ENCODE measurements at regions not wholly inside any gene's neighbourhood (a gene's known extent, or its start where the extent isn't known, plus 50 kb on each side); places are given as distances from the start of the nearest gene placed in this dataset.

DNA sequence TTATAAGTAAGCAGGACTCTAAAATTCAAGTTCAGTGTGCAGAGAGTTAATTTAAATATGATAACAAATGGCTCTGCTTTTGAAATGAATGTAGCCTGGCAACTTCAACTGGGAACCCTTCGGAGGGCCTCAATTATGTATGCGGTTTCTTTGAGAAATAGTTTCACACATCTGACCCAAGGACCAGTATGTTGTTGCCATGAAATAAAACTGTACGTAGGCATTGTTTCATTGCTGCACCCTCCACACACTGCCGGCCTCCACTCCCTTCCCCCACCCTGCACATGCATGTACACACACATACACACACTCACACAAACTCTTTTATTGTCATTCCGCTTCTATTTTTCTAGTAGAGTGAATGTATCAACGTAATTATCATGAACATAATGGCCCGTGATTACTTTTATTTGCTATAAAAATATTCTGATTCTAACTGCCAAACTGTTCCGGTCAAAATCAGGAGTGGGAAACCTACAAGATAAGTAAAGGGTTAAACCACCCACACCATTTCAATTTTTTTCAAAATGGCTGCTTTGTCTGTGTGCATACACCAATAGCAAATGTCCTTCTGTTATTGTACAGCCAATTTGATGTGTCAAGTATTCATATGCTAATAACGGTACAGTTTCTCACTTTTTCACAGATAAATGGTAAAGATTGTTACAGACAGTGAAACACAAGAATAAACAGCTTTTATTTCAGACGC is 215.5 kb upstream of the TMEM161B start:
- Histone ChIP-seq H3K27me3 (ENCODE audit: insufficient read depth, low read depth, low read length) (no peaks in the 10 kb centered on the region), H3K9me2 (ENCODE audit: insufficient read depth, low read length) (no peaks in the 10 kb centered on the region), H3K9me3 (ENCODE audit: low read length) (no peaks in the 10 kb centered on the region), H3K9ac (ENCODE audit: low read length) (peak overlapping the region; percentile 4), H4K20me1 (ENCODE audit: insufficient read depth) (no peaks in the 10 kb centered on the region), H3F3A (ENCODE audit: insufficient read depth, low read length, poor library complexity, severe bottlenecking) (no peaks in the 10 kb centered on the region), H3K4me2 (ENCODE audit: low read length) (peak overlapping the region; percentile 29), H3K27ac (ENCODE audit: low read length) (peak overlapping the region; percentile 34), H3K79me2 (replicated peaks; ENCODE audit: insufficient read depth, low read length) (no peaks in the 10 kb centered on the region), H2AFZ (ENCODE audit: low read depth, low read length) (peak overlapping the region; percentile 16), H3K4me3 (ENCODE audit: low read length) (peak overlapping the region; percentile 39), H3K36me3 (ENCODE audit: insufficient read depth, low read length) (no peaks in the 10 kb centered on the region)
- no peak for TF ChIP-seq EP300 (conservative IDR thresholded peaks at IDR 0.05; ENCODE audit: poor library complexity, severe bottlenecking)
- TF ChIP-seq SMC3 (conservative IDR thresholded peaks at IDR 0.05; ENCODE audit: poor library complexity), result no peak
- no peak for TF ChIP-seq POLR2AphosphoS5 (IDR thresholded peaks at IDR 0.05)
- TF ChIP-seq EZH2 (IDR thresholded peaks at IDR 0.05; ENCODE audit: borderline replicate concordance, insufficient read depth, low read length, poor library complexity, severe bottlenecking), result no peak
- TF ChIP-seq, protein P1, sequence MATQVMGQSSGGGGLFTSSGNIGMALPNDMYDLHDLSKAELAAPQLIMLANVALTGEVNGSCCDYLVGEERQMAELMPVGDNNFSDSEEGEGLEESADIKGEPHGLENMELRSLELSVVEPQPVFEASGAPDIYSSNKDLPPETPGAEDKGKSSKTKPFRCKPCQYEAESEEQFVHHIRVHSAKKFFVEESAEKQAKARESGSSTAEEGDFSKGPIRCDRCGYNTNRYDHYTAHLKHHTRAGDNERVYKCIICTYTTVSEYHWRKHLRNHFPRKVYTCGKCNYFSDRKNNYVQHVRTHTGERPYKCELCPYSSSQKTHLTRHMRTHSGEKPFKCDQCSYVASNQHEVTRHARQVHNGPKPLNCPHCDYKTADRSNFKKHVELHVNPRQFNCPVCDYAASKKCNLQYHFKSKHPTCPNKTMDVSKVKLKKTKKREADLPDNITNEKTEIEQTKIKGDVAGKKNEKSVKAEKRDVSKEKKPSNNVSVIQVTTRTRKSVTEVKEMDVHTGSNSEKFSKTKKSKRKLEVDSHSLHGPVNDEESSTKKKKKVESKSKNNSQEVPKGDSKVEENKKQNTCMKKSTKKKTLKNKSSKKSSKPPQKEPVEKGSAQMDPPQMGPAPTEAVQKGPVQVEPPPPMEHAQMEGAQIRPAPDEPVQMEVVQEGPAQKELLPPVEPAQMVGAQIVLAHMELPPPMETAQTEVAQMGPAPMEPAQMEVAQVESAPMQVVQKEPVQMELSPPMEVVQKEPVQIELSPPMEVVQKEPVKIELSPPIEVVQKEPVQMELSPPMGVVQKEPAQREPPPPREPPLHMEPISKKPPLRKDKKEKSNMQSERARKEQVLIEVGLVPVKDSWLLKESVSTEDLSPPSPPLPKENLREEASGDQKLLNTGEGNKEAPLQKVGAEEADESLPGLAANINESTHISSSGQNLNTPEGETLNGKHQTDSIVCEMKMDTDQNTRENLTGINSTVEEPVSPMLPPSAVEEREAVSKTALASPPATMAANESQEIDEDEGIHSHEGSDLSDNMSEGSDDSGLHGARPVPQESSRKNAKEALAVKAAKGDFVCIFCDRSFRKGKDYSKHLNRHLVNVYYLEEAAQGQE (IDR thresholded peaks at IDR 0.05; ENCODE audit: borderline replicate concordance), result no peak
- no peak for TF ChIP-seq TAF1 (IDR thresholded peaks at IDR 0.05; ENCODE audit: low read depth)
- no peak for TF ChIP-seq MXI1 (conservative IDR thresholded peaks at IDR 0.05; ENCODE audit: poor library complexity, severe bottlenecking)
- TF ChIP-seq, protein P2, sequence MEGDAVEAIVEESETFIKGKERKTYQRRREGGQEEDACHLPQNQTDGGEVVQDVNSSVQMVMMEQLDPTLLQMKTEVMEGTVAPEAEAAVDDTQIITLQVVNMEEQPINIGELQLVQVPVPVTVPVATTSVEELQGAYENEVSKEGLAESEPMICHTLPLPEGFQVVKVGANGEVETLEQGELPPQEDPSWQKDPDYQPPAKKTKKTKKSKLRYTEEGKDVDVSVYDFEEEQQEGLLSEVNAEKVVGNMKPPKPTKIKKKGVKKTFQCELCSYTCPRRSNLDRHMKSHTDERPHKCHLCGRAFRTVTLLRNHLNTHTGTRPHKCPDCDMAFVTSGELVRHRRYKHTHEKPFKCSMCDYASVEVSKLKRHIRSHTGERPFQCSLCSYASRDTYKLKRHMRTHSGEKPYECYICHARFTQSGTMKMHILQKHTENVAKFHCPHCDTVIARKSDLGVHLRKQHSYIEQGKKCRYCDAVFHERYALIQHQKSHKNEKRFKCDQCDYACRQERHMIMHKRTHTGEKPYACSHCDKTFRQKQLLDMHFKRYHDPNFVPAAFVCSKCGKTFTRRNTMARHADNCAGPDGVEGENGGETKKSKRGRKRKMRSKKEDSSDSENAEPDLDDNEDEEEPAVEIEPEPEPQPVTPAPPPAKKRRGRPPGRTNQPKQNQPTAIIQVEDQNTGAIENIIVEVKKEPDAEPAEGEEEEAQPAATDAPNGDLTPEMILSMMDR (IDR thresholded peaks at IDR 0.05; ENCODE audit: poor library complexity, severe bottlenecking), result no peak
- no peak for TF ChIP-seq RAD21 (conservative IDR thresholded peaks at IDR 0.05)

DNA sequence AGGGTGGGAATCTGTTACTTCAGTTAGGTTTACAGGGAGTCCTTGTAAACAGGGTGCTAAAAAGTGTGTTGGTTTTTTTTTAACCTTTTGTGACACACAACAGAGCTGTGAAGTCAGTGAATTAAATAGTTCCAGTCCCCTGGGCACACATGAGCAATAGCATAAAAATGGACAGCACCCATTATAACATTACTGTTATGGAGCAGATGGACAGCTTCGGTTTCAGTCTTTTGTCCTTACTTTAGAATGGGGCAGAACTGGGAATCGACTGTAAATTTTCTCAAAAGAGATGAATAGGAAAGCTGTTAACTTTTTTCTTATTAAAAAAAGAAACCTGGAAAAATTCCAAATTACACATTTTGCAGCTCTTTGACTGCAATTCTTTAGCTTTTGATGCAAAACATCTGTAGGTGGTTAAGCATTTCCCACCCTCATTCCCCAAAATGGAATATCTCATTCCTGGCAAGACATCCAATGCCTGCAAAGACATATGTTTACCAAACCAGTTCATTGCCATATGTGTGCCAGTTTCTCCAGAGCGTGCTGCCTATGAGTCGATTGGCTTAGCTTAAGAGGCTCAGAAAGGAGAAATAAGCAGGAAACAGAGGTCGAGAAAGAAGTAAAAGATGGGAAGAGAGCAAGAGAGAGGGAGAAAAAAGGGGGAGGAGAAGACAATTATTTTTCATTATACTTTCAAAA is 212.3 kb upstream of the TMEM161B start:
- Histone ChIP-seq H3K4me2 (ENCODE audit: low read length) (no peak overlapping the region), H3K36me3 (ENCODE audit: insufficient read depth, low read length) (no peaks in the 10 kb centered on the region)

More for the DNA sequence above, 212.3 kb upstream of the TMEM161B start:
- Histone ChIP-seq H3K9ac (ENCODE audit: low read length) (no peak overlapping the region), H3K79me2 (replicated peaks; ENCODE audit: insufficient read depth, low read length) (no peaks in the 10 kb centered on the region), H4K20me1 (ENCODE audit: insufficient read depth) (no peaks in the 10 kb centered on the region), H3K27me3 (ENCODE audit: insufficient read depth, low read depth, low read length) (no peaks in the 10 kb centered on the region), H3K9me2 (ENCODE audit: insufficient read depth, low read length) (no peaks in the 10 kb centered on the region), H3K9me3 (ENCODE audit: low read length) (no peaks in the 10 kb centered on the region), H3F3A (ENCODE audit: insufficient read depth, low read length, poor library complexity, severe bottlenecking) (no peaks in the 10 kb centered on the region), H3K4me3 (ENCODE audit: low read length) (no peak overlapping the region), H2AFZ (ENCODE audit: low read depth, low read length) (no peak overlapping the region), H3K27ac (ENCODE audit: low read length) (no peak overlapping the region)
- TF ChIP-seq MXI1 (conservative IDR thresholded peaks at IDR 0.05; ENCODE audit: poor library complexity, severe bottlenecking) (no peak), POLR2AphosphoS5 (IDR thresholded peaks at IDR 0.05) (no peak), RAD21 (conservative IDR thresholded peaks at IDR 0.05) (no peak), EP300 (conservative IDR thresholded peaks at IDR 0.05; ENCODE audit: poor library complexity, severe bottlenecking) (no peak), TAF1 (IDR thresholded peaks at IDR 0.05; ENCODE audit: low read depth) (no peak), EZH2 (IDR thresholded peaks at IDR 0.05; ENCODE audit: borderline replicate concordance, insufficient read depth, low read length, poor library complexity, severe bottlenecking) (no peak), SMC3 (conservative IDR thresholded peaks at IDR 0.05; ENCODE audit: poor library complexity) (no peak)
- TF ChIP-seq, protein P2 (IDR thresholded peaks at IDR 0.05; ENCODE audit: poor library complexity, severe bottlenecking), result no peak
- TF ChIP-seq, protein P1 (IDR thresholded peaks at IDR 0.05; ENCODE audit: borderline replicate concordance), result no peak

Measured in neural cell (in vitro differentiated cells).